ENCODE measurements at regions not wholly inside any gene's neighbourhood (a gene's known extent, or its start where the extent isn't known, plus 50 kb on each side); places are given as distances from the start of the nearest gene placed in this dataset.

- no peaks in the 10 kb centered on the region for H3K36me3 ChIP-seq
- H3K9me3 ChIP-seq: no peaks in the 10 kb centered on the region
- DNase-seq (ENCODE audit: low spot score): no peak
- whole genome bisulfite sequencing: 64% methylated on average over 3 of the region's 3 CpGs
- intact Hi-C loops (cut with DNase I): no loop called here
- no peak for TF ChIP-seq CTCF (IDR thresholded peaks at IDR 0.05)
- TF ChIP-seq POLR2A (IDR thresholded peaks at IDR 0.05): no peak
- no peak for TF ChIP-seq POLR2AphosphoS5 (IDR thresholded peaks at IDR 0.05)
- H3K27me3 ChIP-seq (replicated peaks; ENCODE audit: insufficient read depth): no peaks in the 10 kb centered on the region
- H3K27ac ChIP-seq: no peak overlapping the region
- H3K4me1 ChIP-seq (replicated peaks): no peaks in the 10 kb centered on the region
- no peak overlapping the region for H3K4me3 ChIP-seq
Measured at GRCh38 chr16:64742455-64743223, 379.2 kb downstream of the CDH11 start.

- intact Hi-C loops (cut with DNase I): no loop called here
- Histone ChIP-seq H3K9me3 (no peaks in the 10 kb centered on the region), H3K36me3 (no peaks in the 10 kb centered on the region), H3K27me3 (replicated peaks; ENCODE audit: insufficient read depth) (no peaks in the 10 kb centered on the region), H3K4me3 (no peak overlapping the region), H3K27ac (no peak overlapping the region), H3K4me1 (replicated peaks) (no peaks in the 10 kb centered on the region)
- TF ChIP-seq POLR2A (IDR thresholded peaks at IDR 0.05) (no peak), CTCF (IDR thresholded peaks at IDR 0.05) (no peak), POLR2AphosphoS5 (IDR thresholded peaks at IDR 0.05) (no peak)
- WGBS: 72% methylated on average over 2 of the region's 2 CpGs
- DNase-seq (ENCODE audit: low spot score): no peak
Measured at GRCh38 chr16:64740261-64740660, 381.6 kb downstream of the CDH11 start.

- WGBS: 72% methylated on average over 1 of the region's 1 CpG
Measured at GRCh38 chr16:64738321-64738960, 383.4 kb downstream of the CDH11 start.

GRCh38 chr16:64736857-64737256 lies 385.0 kb downstream of the CDH11 start:
- H3K4me3 ChIP-seq: no peak overlapping the region
- 72% methylated on average over 2 of the region's 2 CpGs for WGBS
- no peaks in the 10 kb centered on the region for H3K27me3 ChIP-seq (replicated peaks; ENCODE audit: insufficient read depth)
- no peaks in the 10 kb centered on the region for H3K36me3 ChIP-seq
- H3K9me3 ChIP-seq: no peaks in the 10 kb centered on the region
- intact Hi-C loops (cut with DNase I): no loop called here
- TF ChIP-seq POLR2AphosphoS5 (IDR thresholded peaks at IDR 0.05): no peak
- TF ChIP-seq POLR2A (IDR thresholded peaks at IDR 0.05): no peak
- no peak for TF ChIP-seq CTCF (IDR thresholded peaks at IDR 0.05)
- DNase-seq (ENCODE audit: low spot score): no peak
- H3K27ac ChIP-seq: no peak overlapping the region
- H3K4me1 ChIP-seq (replicated peaks): no peaks in the 10 kb centered on the region

More at GRCh38 chr16:64738321-64738960, 383.4 kb downstream of the CDH11 start:
- intact Hi-C loops (cut with DNase I): no loop called here
- no peak for DNase-seq (ENCODE audit: low spot score)
- no peaks in the 10 kb centered on the region for H3K36me3 ChIP-seq
- no peak overlapping the region for H3K4me3 ChIP-seq
- H3K27ac ChIP-seq: no peak overlapping the region
- H3K4me1 ChIP-seq (replicated peaks): no peaks in the 10 kb centered on the region
- no peaks in the 10 kb centered on the region for H3K9me3 ChIP-seq
- no peaks in the 10 kb centered on the region for H3K27me3 ChIP-seq (replicated peaks; ENCODE audit: insufficient read depth)
- TF ChIP-seq POLR2AphosphoS5 (IDR thresholded peaks at IDR 0.05): no peak
- TF ChIP-seq CTCF (IDR thresholded peaks at IDR 0.05): no peak
- no peak for TF ChIP-seq POLR2A (IDR thresholded peaks at IDR 0.05)

DNA sequence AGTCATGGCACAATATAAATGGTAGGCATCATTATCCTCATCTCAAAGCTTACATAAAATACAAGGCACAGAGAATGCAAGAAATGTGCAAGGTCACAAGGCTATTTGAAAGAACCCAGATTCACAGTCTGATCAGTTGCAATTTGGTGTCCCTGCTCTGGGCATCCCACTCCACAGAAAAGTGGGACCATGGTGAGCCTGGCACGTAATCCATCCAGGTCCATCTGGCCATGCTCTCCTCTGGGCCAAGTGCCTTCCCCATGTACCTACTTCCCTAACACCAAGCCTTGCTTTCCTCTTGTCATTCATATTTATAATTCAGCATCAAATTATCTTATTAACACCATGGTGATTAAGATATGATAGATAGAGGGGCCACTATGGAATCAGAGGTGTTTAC lies 390.0 kb downstream of the CDH11 start:
- no peak overlapping the region for H3K4me3 ChIP-seq
- H3K27me3 ChIP-seq (replicated peaks; ENCODE audit: insufficient read depth): no peaks in the 10 kb centered on the region
- no peaks in the 10 kb centered on the region for H3K4me1 ChIP-seq (replicated peaks)
- intact Hi-C loops (cut with DNase I): no loop called here
- no peaks in the 10 kb centered on the region for H3K9me3 ChIP-seq
- 94% methylated on average over 1 of the region's 1 CpG for WGBS
- no peaks in the 10 kb centered on the region for H3K36me3 ChIP-seq
- H3K27ac ChIP-seq: no peak overlapping the region
- DNase-seq (ENCODE audit: low spot score): no peak
- TF ChIP-seq CTCF (IDR thresholded peaks at IDR 0.05) (no peak), POLR2A (IDR thresholded peaks at IDR 0.05) (no peak), POLR2AphosphoS5 (IDR thresholded peaks at IDR 0.05) (no peak)

All from prostate gland (tissue), 2 donors.